ENCODE measurements at regions not wholly inside any gene's neighbourhood (a gene's known extent, or its start where the extent isn't known, plus 50 kb on each side); places are given as distances from the start of the nearest gene placed in this dataset.

DNA sequence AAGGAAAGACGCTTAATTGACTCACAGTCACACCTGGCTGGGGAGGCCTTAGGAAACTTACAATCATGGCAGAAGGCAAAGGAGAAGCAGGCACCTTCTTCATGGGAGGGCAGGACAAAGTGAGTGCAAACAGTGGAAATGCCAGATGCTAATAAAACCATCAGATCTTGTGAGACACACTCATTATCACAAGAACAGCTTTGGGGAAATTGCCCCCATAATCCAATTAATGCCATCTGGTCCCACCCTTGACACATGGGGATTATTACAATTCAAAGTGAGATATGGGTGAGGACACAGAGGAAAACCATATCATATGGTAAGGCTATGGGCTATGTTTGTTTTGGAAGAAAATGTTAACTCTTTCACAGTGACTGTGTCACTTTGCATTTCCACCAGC, 1272.5 kb upstream of the CELF2 start:
- DNase-seq: no peak

DNA sequence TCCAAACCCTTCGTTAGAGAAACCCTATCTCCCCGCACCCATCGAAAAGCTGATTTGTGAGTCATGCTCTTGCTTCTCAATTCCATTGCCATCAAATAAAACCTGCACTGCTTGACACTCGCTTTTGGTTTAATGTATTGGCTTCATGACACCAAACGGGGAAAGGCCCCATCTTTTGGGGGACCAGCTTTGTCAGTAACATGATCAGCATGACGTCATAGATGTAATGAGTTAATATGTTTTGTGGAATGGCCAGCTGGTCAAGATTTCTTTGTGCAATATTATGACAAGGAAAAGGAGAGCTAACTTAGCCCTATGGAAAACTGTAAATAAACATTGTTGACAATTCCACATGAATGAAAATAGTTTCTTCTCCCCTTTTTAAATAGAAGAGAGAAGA, 1260.5 kb upstream of the CELF2 start:
- DNase-seq: no peak

DNA sequence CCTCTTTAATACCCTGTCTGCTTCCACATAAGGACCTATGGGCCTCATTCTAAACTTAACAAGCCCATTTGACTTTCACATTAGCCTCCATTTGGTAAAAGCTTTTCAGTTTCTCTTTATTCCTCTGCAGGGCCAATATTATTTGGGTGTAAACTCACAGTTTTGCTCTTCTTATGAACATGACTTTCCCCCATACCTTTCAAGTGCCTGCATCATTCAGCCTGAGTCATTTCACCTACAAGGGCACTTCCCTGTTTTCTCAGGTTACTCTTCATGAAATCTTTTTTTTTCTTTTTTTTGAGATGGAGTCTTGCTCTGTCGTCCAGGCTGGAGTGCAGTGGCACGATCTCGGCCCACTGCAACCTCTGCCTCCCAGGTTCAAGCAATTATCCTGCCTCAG, 1258.1 kb upstream of the CELF2 start:
- DNase-seq: no peak

DNA sequence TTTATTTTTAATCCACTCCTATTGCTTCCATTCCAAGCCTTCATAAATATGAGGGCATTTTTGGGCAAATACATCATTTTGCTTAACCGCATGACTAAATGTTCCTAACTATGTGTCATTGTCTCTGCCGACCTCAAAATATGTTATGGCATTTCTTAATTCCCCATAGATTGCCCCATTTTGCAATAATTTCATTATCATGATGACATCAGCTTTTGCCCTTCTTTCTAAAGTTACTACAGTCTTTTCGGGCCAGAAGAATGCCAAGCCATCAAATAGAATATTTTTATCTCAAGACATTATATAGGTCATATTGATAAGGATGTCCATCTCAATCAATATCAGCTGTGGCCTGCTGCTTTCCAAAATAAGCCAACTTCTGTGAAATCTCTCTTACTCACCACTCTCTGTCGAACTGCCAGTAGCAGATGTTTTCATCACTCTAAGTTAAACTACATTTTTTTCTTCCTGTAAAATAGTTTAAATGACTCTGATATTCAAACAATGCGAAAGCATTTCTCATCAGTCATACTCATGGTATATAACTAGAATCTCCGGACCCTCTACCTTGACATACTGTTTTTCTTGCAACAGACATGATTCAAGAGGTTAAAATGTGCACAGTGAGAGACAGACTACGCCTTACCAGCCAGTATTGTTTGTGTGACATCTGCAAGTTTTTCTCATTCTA, 1254.6 kb upstream of the CELF2 start:
- no peak for DNase-seq

- no peak for DNase-seq
Measured at GRCh38 chr10:9766762-9767161, 1250.9 kb upstream of the CELF2 start.

- no peak for DNase-seq
Measured at GRCh38 chr10:9781666-9782065, 1236.0 kb upstream of the CELF2 start.

DNA sequence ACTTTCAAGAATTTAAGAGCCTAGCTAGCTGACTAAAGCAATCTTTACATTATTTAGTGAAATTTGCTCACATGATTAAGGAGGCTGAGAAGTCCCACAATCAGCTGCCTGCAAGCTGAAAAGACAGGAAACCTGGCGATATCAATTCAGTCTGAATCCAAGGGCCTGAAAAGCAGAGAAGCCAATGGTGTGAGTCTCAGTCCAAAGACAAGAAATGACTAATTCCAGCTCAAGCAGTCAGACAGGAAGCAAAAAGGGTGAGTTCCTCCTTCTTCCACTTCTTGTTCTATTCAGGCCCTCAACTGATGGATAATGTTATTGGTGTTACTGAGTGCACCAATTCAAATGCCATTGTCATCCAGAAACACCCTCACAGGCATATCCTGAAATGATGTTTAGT, 1231.6 kb upstream of the CELF2 start:
- no peak for DNase-seq

DNA sequence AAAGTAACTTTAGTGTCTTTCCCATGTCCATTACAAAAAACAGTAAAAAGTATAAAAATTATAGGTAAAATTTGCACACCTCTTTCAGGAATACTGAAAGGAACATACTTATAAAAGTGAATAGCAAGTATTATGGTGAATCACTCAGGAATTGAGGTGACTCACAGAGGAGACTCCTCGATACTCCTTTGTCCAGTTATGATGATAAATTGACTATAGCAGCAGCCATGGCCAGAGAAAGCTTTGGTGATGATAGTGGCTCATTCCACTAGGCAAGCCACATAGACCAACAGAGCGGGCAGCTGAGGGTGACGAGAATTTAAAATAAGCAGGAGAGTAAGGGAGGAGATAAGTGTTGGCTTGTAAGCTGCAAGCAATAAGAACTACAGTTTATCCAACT, 1231.1 kb upstream of the CELF2 start:
- no peak for DNase-seq

DNA sequence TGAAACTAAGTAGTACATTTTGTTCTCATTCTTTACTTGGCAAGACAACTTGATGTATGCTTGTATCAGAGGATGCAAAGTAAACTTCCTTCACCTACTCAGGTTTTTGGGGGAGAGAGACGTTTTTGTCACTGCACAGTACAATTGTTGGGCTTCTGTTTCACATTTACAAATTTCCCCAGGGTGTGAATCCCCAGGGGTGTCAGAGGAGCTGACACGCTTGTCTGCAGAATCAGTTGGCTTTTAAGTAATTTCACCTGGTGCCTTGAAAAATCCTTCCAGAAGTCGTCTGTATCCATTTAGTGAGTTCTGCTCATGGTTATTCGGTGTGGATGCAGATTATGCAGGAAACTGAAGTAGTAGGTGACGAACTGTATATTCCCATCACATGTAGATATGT, 1227.7 kb upstream of the CELF2 start:
- DNase-seq: no peak

DNA sequence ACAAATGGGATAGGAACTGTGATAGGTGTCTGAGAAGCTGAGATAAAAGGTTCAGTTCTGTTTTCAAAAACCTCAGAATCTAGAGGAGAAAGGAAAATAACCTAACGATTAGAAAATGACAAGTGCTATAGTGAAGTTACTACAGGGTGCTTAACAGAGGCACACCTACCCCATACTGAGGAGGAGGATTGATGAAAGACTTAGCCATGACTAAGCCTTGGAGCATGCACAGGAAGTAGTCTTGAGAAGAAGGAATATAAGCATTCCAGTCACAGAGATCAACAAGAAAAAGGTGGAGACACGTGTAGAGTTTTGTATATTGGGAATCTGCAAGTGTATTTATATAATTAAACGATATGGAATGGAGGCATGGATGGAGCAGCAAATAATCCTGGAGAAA, 1225.5 kb upstream of the CELF2 start:
- no peak for DNase-seq

- DNase-seq: no peak
Measured at GRCh38 chr10:9796564-9796963, 1221.1 kb upstream of the CELF2 start.

DNA sequence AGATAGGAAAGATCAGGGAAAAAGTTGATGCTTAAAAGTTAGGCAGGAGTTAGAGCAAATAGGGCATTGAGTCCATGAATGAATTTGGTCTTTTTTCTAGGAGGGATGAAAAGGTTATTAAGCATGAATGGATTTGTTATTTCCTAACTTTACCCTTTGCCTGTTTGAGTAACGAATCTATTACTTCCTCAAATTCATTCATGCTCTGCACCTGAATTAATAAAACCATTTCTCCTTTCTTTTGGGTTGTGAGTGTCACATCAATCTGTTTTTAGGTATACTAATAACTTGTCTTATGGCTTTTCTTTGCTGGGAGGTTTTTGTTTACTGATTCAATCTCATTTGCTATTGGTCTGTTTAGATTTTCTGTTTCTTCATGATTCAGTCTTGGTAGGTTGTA, 1217.7 kb upstream of the CELF2 start:
- DNase-seq: no peak

- DNase-seq: no peak
Measured at GRCh38 chr10:9800571-9800970, 1217.1 kb upstream of the CELF2 start.

DNA sequence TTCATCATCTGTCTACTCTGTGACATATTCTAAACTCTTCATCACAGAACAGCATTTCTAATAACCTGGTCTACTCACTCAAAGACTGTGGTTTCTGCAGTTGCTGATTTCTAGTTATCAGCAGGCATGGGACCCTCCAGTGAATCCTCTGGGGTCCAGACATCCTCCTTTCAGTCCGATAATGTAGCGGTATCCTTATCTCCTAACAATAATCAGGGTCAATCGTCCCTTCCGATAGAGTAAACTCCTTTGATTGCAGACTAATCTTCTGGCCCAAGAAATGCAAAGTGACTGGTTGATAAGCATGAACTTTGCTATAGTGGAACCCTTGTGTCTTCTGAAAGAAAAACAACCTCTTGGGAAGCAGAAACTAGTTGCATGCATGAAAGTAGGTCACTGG, 1209.8 kb upstream of the CELF2 start:
- no peak for DNase-seq

DNA sequence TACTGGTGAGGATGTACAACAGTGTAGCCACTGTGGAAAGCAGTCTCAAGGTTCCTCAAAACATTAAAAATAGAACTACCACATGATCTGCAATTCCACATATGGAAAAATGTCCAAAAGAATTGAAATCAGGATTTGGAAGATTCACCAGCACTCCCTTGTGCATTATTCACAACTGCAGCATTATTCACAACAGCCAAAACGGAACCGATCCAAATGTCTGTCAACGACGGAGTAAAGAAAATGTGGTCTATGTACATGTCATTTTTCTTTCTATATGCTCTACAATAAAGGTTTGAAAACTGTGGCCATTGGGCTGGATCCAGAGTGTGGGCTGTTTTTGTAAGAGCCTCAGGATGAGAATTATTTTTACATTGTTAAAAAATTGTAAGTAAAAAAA, 1206.1 kb upstream of the CELF2 start:
- DNase-seq: no peak

- no peak for DNase-seq
Measured at GRCh38 chr10:9814285-9814864, 1203.3 kb upstream of the CELF2 start.

GRCh38 chr10:9819756-9820494, 1197.7 kb upstream of the CELF2 start:
- no peak for DNase-seq

DNA sequence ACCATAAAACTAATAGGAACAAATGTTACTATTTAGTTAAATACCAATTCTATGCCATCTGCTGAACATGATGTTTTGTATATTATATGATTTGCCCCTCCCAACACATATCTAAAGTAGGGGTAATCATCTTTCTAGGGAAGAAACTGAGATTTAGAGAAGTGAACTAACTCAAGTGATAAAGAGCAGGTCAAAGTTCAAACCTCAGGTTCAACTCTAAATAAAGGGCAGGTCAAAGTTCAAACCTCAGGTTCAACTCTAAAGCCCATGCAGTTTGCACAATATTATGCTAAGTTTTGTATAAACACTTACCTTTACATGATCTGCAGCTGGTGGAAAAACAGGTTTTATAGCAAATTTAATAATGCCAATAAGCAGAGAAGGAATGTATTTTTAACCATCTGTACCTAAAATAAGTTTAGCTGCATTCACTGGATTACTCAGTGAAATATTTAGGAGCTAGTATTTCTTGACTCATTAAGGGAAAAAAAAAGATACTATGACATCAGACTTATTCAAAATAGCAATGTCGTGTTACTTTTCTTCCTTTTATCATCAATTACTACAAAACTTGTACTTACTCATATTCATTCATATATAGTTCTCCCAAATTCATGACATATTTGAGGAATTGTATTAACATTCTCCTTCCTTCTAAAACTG, 1194.3 kb upstream of the CELF2 start:
- no peak for DNase-seq

GRCh38 chr10:9824631-9825071, 1193.0 kb upstream of the CELF2 start:
- DNase-seq: no peak

DNA sequence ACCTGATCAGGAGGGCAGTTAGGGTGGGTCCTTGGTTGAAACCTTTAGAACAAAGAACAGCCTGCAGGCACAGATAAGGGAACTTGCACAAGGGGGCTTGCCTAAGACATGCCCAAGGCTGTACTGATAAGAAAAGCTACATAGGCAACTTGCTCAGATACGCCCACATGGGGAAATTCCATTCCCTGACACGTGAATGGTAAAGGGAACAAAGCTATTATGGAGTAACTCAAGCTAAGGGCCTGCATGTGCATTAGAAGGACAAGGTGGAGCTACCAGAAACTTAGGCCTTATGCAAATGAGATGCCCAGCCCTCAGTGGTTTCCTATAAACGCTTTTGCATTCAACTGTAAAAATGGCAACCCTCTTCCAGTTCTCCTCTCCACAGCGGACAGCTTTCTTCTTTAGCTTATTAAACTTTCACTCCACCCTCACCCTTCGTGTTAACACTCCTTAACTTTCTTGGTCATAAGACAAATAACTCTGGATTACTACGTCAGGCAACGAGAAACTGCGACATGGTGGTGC, 1192.1 kb upstream of the CELF2 start:
- DNase-seq: no peak

DNA sequence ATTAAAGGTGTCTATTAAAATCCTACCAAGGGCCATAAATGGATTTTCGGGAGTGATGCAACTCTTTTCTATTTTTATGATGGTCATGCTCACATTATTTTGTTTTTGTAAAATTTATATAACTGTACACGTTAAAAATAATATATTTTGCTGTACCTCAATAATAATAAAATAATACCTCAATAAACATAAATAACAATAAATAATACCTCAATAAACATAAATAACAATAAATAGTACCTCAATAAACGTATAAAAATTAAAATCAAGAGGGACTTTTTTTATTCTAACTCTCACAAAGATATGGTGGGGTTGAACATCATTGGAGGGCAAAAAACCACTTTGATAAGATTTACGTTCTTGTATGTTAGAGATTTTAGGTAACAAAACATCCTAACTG, 1189.6 kb upstream of the CELF2 start:
- DNase-seq: no peak

- no peak for DNase-seq
Measured at GRCh38 chr10:9833942-9834341, 1183.7 kb upstream of the CELF2 start.

DNA sequence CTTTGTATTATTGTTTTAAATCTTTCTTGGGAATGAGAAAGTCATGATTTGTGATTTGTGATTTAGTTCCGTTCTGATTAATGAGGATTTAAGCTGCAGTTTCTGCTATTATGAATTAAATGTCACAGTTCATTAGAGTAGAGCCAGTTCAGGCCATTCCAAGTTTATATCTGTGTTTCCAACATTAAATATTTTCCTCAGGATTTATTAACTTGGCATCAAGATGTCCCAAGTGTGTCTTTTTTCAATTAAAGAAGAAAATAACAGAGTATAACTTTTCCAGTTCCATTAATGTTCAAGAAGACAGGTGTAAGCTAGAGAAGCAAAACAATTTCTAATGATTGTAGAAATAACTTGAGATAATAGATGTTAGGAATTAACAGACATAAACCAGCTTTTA, 1183.2 kb upstream of the CELF2 start:
- no peak for DNase-seq

DNA sequence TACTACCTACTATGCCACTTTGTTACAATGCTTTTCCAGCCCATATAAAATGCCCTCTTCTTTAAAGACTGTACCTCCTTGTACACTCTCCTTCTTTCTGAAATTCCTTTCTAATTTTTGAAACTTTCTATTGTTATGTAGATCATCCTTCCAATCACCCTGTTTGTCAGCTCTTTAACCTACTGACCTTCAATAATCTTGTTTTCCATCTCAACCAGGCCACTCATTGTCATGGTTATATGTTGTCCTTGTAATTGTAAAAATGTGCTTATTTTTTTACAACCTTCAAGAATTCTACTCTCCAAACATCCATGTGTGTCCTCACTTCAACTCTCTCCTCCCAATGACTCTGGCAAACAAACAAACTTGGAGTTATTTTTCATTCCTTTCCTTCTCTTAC, 1172.6 kb upstream of the CELF2 start:
- no peak for DNase-seq

All from activated CD4-positive, alpha-beta T cell treated with anti-CD3 and anti-CD28 coated beads for 4 hours (primary cell).